HL-60 (cell line): ENCODE measurements at regions not wholly inside any gene's neighbourhood (a gene's known extent, or its start where the extent isn't known, plus 50 kb on each side); places are given as distances from the start of the nearest gene placed in this dataset.

Experiments used
- DNase-seq, 2 experiments: peaks; one replicate each; pipeline ENCODE4 v3.0.0-alpha.2; 2010 to 2020; ENCODE audit warnings: low read depth in 1 of 2, low spot score in 1 of 2
- H3K27ac ChIP-seq: fragments of 250-450 bp; sonication (Bioruptor Pico); replicated peaks from 2 replicates; pipeline ENCODE4 v1.5.1; 2020; ENCODE audit warnings: mild to moderate bottlenecking, moderate library complexity
- H3K27me3 ChIP-seq: fragments of 250-450 bp; sonication (Bioruptor Pico); 2 replicates; pipeline ENCODE4 v1.5.1; 2021; ENCODE audit warnings: mild to moderate bottlenecking, moderate library complexity; ENCODE audit not compliant: insufficient read depth, poor library complexity, severe bottlenecking
- H3K4me3 ChIP-seq: replicated peaks from 2 replicates; pipeline ENCODE4 v1.5.1; 2011; ENCODE audit warnings: mild to moderate bottlenecking, control low read depth, low read length; ENCODE audit not compliant: insufficient read depth
- GABPA ChIP-seq: IDR thresholded peaks from 2 replicates; pipeline ENCODE4 v1.6.1; 2012; ENCODE audit warnings: low read depth
- POLR2AphosphoS5 ChIP-seq: IDR thresholded peaks from 2 replicates; pipeline ENCODE4 v1.6.1; 2012; ENCODE audit warnings: low read depth
- SPI1 ChIP-seq: IDR thresholded peaks from 2 replicates; pipeline ENCODE4 v1.6.1; 2012; ENCODE audit warnings: low read depth, mild to moderate bottlenecking, borderline replicate concordance
- TF ChIP-seq, protein P1 (sequence below): IDR thresholded peaks from one replicate; pipeline ENCODE4 v1.5.1; 2011; ENCODE audit warnings: low read length, control low read depth, inconsistent platforms; ENCODE audit not compliant: insufficient read depth
- TF ChIP-seq, protein P2 (sequence below): IDR thresholded peaks from 2 replicates; pipeline ENCODE4 v1.6.1; 2012; ENCODE audit warnings: low read depth; ENCODE audit not compliant: insufficient replicate concordance

DNA sequence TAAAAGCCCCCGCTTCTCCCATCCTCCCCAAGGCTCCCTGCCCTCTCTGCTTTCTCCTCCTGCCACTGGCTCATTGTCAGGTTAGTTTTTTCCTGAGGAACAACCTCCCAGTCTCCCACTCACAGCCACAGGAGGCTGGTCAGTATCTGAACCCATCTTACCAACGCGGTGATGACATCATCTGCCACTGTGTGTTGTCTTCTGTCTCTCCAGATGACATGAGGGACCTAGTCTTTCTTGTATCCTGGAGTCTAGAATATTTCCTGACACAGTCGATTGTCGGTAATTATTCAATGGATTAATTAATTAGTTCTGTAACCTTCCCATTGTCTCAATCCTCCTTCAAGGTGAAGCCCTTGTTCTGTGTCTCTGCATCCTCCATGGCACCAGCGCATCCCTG, 290.2 kb downstream of the GALR1 start:
- no peak overlapping the region for H3K4me3 ChIP-seq
- TF ChIP-seq POLR2AphosphoS5, result no peak
- TF ChIP-seq, protein P1, sequence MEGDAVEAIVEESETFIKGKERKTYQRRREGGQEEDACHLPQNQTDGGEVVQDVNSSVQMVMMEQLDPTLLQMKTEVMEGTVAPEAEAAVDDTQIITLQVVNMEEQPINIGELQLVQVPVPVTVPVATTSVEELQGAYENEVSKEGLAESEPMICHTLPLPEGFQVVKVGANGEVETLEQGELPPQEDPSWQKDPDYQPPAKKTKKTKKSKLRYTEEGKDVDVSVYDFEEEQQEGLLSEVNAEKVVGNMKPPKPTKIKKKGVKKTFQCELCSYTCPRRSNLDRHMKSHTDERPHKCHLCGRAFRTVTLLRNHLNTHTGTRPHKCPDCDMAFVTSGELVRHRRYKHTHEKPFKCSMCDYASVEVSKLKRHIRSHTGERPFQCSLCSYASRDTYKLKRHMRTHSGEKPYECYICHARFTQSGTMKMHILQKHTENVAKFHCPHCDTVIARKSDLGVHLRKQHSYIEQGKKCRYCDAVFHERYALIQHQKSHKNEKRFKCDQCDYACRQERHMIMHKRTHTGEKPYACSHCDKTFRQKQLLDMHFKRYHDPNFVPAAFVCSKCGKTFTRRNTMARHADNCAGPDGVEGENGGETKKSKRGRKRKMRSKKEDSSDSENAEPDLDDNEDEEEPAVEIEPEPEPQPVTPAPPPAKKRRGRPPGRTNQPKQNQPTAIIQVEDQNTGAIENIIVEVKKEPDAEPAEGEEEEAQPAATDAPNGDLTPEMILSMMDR, result no peak
- TF ChIP-seq, protein P2, sequence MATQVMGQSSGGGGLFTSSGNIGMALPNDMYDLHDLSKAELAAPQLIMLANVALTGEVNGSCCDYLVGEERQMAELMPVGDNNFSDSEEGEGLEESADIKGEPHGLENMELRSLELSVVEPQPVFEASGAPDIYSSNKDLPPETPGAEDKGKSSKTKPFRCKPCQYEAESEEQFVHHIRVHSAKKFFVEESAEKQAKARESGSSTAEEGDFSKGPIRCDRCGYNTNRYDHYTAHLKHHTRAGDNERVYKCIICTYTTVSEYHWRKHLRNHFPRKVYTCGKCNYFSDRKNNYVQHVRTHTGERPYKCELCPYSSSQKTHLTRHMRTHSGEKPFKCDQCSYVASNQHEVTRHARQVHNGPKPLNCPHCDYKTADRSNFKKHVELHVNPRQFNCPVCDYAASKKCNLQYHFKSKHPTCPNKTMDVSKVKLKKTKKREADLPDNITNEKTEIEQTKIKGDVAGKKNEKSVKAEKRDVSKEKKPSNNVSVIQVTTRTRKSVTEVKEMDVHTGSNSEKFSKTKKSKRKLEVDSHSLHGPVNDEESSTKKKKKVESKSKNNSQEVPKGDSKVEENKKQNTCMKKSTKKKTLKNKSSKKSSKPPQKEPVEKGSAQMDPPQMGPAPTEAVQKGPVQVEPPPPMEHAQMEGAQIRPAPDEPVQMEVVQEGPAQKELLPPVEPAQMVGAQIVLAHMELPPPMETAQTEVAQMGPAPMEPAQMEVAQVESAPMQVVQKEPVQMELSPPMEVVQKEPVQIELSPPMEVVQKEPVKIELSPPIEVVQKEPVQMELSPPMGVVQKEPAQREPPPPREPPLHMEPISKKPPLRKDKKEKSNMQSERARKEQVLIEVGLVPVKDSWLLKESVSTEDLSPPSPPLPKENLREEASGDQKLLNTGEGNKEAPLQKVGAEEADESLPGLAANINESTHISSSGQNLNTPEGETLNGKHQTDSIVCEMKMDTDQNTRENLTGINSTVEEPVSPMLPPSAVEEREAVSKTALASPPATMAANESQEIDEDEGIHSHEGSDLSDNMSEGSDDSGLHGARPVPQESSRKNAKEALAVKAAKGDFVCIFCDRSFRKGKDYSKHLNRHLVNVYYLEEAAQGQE, result no peak
- TF ChIP-seq SPI1, result no peak
- no peak for TF ChIP-seq GABPA
- H3K27ac ChIP-seq, result no peak overlapping the region
- no peak for DNase-seq
- H3K27me3 ChIP-seq, result no peaks in the 10 kb centered on the region

- no peak for DNase-seq
- Histone ChIP-seq H3K27me3 (no peaks in the 10 kb centered on the region), H3K4me3 (no peak overlapping the region), H3K27ac (no peak overlapping the region)
- TF ChIP-seq, protein P2, result no peak
- no peak for TF ChIP-seq POLR2AphosphoS5
- TF ChIP-seq SPI1, result no peak
- TF ChIP-seq GABPA, result no peak
- TF ChIP-seq, protein P1, result no peak
Observed at GRCh38 chr18:77544792-77545191, 295.1 kb downstream of the GALR1 start.

DNA sequence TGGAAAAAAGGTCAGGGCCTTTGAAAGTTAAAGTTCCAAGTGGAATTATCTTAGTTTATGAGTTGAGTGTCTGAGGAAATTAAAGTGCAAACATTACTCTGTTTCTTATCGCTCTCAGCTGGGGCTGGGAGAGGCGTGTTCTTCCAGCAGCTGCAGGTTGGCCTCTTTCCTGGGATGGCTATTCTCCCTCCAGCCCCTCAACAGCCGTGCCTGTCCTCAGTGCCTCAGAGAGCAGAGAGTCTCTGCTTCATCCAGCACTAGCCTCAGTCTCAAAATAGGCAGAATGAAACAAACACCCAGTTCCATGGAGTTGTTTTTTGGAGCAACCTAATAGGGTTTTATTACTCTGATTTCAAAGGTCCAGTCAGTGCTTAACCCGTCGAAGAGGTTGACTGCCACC, 298.1 kb downstream of the GALR1 start:
- Histone ChIP-seq H3K4me3 (no peak overlapping the region), H3K27ac (no peak overlapping the region), H3K27me3 (no peaks in the 10 kb centered on the region)
- TF ChIP-seq, protein P2, result no peak
- TF ChIP-seq SPI1 (no peak), GABPA (no peak), POLR2AphosphoS5 (no peak)
- TF ChIP-seq, protein P1, result no peak
- DNase-seq, result no peak
